WERI-Rb-1 (cell line): ENCODE measurements at regions not wholly inside any gene's neighbourhood (a gene's known extent, or its start where the extent isn't known, plus 50 kb on each side); places are given as distances from the start of the nearest gene placed in this dataset.

Experiments used
- DNase-seq: peaks from one replicate; pipeline ENCODE4 v3.0.0-alpha.2; 2020
- H3K27ac ChIP-seq: fragments of 250-450 bp; sonication (Bioruptor Pico); 2 replicates; pipeline ENCODE4 v1.5.1; 2020; ENCODE audit warnings: mild to moderate bottlenecking, moderate library complexity
- H3K27me3 ChIP-seq: fragments of 250-450 bp; sonication (Bioruptor Pico); 2 replicates; pipeline ENCODE4 v1.5.1; 2021; ENCODE audit warnings: mild to moderate bottlenecking, low read depth, moderate library complexity; ENCODE audit not compliant: insufficient read depth, severe bottlenecking
- H3K36me3 ChIP-seq: fragments of 250-450 bp; sonication (Bioruptor Pico); 2 replicates; pipeline ENCODE4 v1.5.1; 2020; ENCODE audit warnings: mild to moderate bottlenecking, moderate library complexity
- H3K4me3 ChIP-seq: 2 replicates; pipeline ENCODE4 v1.5.1; 2011; ENCODE audit warnings: low read depth, mild to moderate bottlenecking, control low read depth, low read length
- H3K9me3 ChIP-seq: fragments of 250-450 bp; sonication (Bioruptor Pico); 2 replicates; pipeline ENCODE4 v1.5.1; 2021; ENCODE audit warnings: mild to moderate bottlenecking, moderate library complexity; ENCODE audit not compliant: severe bottlenecking
- TF ChIP-seq, protein P1 (sequence below): IDR thresholded peaks from 2 replicates; pipeline ENCODE4 v1.5.1; 2011; ENCODE audit warnings: low read depth, mild to moderate bottlenecking, control low read depth, inconsistent platforms, low read length

- no peaks in the 10 kb centered on the region for H3K36me3 ChIP-seq
- H3K9me3 ChIP-seq, result no peaks in the 10 kb centered on the region
- no peak overlapping the region for H3K27ac ChIP-seq
- H3K27me3 ChIP-seq, result peaks cover 6% of the 10 kb centered on the region
- DNase-seq, result peak; percentile 79
- no peak overlapping the region for H3K4me3 ChIP-seq
- TF ChIP-seq, protein P1, sequence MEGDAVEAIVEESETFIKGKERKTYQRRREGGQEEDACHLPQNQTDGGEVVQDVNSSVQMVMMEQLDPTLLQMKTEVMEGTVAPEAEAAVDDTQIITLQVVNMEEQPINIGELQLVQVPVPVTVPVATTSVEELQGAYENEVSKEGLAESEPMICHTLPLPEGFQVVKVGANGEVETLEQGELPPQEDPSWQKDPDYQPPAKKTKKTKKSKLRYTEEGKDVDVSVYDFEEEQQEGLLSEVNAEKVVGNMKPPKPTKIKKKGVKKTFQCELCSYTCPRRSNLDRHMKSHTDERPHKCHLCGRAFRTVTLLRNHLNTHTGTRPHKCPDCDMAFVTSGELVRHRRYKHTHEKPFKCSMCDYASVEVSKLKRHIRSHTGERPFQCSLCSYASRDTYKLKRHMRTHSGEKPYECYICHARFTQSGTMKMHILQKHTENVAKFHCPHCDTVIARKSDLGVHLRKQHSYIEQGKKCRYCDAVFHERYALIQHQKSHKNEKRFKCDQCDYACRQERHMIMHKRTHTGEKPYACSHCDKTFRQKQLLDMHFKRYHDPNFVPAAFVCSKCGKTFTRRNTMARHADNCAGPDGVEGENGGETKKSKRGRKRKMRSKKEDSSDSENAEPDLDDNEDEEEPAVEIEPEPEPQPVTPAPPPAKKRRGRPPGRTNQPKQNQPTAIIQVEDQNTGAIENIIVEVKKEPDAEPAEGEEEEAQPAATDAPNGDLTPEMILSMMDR, result peak; percentile 93
Measured at GRCh38 chr21:41071258-41072171, 96.4 kb upstream of the BACE2 start.

GRCh38 chr21:41073558-41073957, 94.4 kb upstream of the BACE2 start:
- no peaks in the 10 kb centered on the region for H3K36me3 ChIP-seq
- peaks cover 4% of the 10 kb centered on the region for H3K27me3 ChIP-seq
- DNase-seq, result no peak
- no peak overlapping the region for H3K4me3 ChIP-seq
- H3K9me3 ChIP-seq, result no peaks in the 10 kb centered on the region
- TF ChIP-seq, protein P1, result no peak
- H3K27ac ChIP-seq, result no peak overlapping the region

DNA sequence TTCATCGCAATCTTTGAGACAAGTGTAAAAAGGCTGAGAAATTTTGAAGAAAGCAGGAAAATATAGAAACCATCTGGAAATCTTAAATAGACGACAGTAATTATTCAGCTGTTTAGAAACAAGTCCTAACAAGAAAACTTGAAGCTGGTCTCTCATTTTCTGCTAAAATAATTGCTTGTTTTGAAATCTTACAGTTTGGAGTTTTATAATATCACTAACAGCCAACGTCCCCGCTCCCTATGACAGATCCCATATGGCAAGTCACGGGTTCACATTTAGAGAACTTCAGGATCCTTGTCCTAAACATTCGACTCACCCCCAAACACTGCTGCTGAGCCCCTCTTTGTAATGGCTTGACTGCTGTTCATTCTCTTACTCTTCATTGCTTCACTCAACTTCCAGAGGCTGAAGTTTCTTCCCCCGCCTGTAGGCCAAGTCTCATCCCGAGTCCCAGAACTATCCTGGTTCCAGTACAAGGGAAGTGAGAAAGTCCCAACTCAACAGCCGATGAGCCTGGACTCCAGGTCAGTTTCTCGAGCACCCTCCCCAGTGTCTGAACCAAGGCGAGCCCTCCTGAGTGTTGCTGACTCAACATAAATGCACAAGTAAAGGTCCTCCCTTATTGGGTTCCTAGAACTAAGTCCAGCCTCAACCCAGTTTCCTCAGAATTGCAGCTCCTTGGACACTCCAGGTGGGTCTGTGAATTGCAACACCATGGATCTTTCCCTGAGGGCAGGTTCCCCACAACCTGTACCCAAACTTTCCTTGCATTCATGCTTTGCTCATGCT, 93.4 kb upstream of the BACE2 start:
- Histone ChIP-seq H3K27me3 (no peaks in the 10 kb centered on the region), H3K9me3 (no peaks in the 10 kb centered on the region), H3K4me3 (no peak overlapping the region), H3K27ac (no peak overlapping the region), H3K36me3 (no peaks in the 10 kb centered on the region)
- DNase-seq, result no peak
- TF ChIP-seq, protein P1, result no peak

DNA sequence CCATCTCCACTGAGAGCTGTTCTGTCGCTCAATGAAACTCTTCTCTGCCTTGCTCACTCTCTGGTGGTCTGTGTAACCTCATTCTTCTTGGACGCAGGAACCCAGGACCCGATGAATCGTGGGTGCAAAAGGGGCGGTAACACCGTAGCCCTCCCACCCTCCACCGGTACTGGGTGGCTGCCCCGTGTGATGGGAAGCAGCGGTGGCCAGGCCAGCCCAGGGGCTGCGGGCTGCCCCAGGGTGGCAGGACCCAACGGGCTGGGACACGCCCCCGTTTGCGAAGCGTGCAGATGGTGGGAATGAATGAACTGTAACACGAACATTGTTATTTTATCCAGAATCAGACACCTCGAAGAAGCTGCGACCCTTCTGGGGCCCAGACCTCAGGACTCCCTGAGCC, 92.3 kb upstream of the BACE2 start:
- no peaks in the 10 kb centered on the region for H3K9me3 ChIP-seq
- no peaks in the 10 kb centered on the region for H3K27me3 ChIP-seq
- TF ChIP-seq, protein P1, result no peak
- no peaks in the 10 kb centered on the region for H3K36me3 ChIP-seq
- no peak overlapping the region for H3K4me3 ChIP-seq
- DNase-seq, result no peak
- no peak overlapping the region for H3K27ac ChIP-seq

- no peaks in the 10 kb centered on the region for H3K9me3 ChIP-seq
- no peak overlapping the region for H3K27ac ChIP-seq
- H3K27me3 ChIP-seq, result no peaks in the 10 kb centered on the region
- no peaks in the 10 kb centered on the region for H3K36me3 ChIP-seq
- no peak overlapping the region for H3K4me3 ChIP-seq
- DNase-seq, result no peak
- TF ChIP-seq, protein P1, result no peak
Measured at GRCh38 chr21:41076064-41076463, 91.9 kb upstream of the BACE2 start.
